Transverse colon (tissue), 4 donors: ENCODE measurements at regions not wholly inside any gene's neighbourhood (a gene's known extent, or its start where the extent isn't known, plus 50 kb on each side); places are given as distances from the start of the nearest gene placed in this dataset.

Experiments
- DNase-seq: peaks from one replicate; pipeline ENCODE4 v3.0.0-alpha.2; 2019
- H3K27ac ChIP-seq, 4 donors: fragments of 200-600 bp; sonication (generic); 2 replicates each; pipeline ENCODE4 v1.5.1; 2016 to 2018; ENCODE audit warnings: inconsistent platforms in 4 of 4
- H3K27me3 ChIP-seq: fragments of 200-600 bp; sonication (generic); 2 replicates; pipeline ENCODE4 v1.5.1; 2017; ENCODE audit warnings: inconsistent platforms
- H3K36me3 ChIP-seq, 4 donors: fragments of 200-600 bp; sonication (generic); 2 replicates each; pipeline ENCODE4 v1.5.1; 2017 to 2019; ENCODE audit warnings: inconsistent platforms in 4 of 4
- H3K4me1 ChIP-seq, 4 donors: fragments of 200-600 bp; sonication (generic); 2 replicates each; pipeline ENCODE4 v1.5.1; 2017 to 2020; ENCODE audit warnings: inconsistent platforms in 4 of 4
- H3K4me3 ChIP-seq, 4 donors: fragments of 200-600 bp; sonication (generic); 1 replicate in 1 of 4; 2 replicates in 3 of 4; pipeline versions ENCODE4 v1.5.1 to v1.6.1; 2017 to 2019; ENCODE audit warnings: inconsistent platforms in 4 of 4
- H3K9me3 ChIP-seq, 2 donors: fragments of 200-600 bp; sonication (generic); 2 replicates each; pipeline ENCODE4 v1.5.1; 2017 to 2019; ENCODE audit warnings: inconsistent platforms in 2 of 2
- EP300 ChIP-seq: sonication (generic); formaldehyde crosslinking; IDR thresholded peaks from one replicate; pipeline ENCODE4 v1.6.1; 2017; ENCODE audit warnings: antibody characterized with exemption, low read depth
- POLR2A ChIP-seq: fragments of 450-650 bp; IDR thresholded peaks from one replicate; pipeline ENCODE4 v1.6.1; 2016; ENCODE audit warnings: antibody characterized with exemption, mild to moderate bottlenecking, moderate library complexity
- POLR2AphosphoS5 ChIP-seq, 3 donors: sonication (generic); formaldehyde crosslinking; IDR thresholded peaks; one replicate each; pipeline ENCODE4 v1.6.1; 2016; ENCODE audit warnings: antibody characterized with exemption in 3 of 3
- WGBS, 2 donors: methylation state at CpG; one replicate each; pipeline ENCODE4 v1.1.5; 2018; ENCODE audit warnings: low coverage in 1 of 2; 5-methylcytosine and 5-hydroxymethylcytosine counted together
- in situ Hi-C, 4 donors: fragments of 200-750 bp; cut with MboI; loops; one replicate each; pipeline versions ENCODE4 v1.15.0 to v1.15.1; 2017; ENCODE audit warnings: low sequenced_read_pairs in 3 of 4, low pct_ligation_motif_present in 1 of 4, low pct_unique_long_range_greater_than_20kb in 1 of 4
- intact Hi-C: fragments of 100-400 bp; cut with DNase I; formaldehyde crosslinking; loops from one replicate; pipeline ENCODE4 v1.15.1; 2023; ENCODE audit warnings: low total_unique reads
- TF ChIP-seq, protein P1 (sequence below), 5 experiments: fragments of 200-600 bp in 3 of 5; fragments of 450-650 bp in 2 of 5; sonication (generic) in 3 of 5; IDR thresholded peaks; 1 replicate in 2 of 5; 2 replicates in 3 of 5; pipeline ENCODE4 v1.5.1; 2016 to 2017; ENCODE audit warnings: antibody characterized with exemption in 5 of 5, inconsistent platforms in 3 of 5, mild to moderate bottlenecking in 2 of 5, moderate library complexity in 1 of 5

GRCh38 chr3:34779092-34779491 lies 860.2 kb upstream of the ARPP21 start:
- Histone ChIP-seq H3K27ac (no peak overlapping the region), H3K4me1 (no peaks in the 10 kb centered on the region), H3K27me3 (no peaks in the 10 kb centered on the region), H3K36me3 (no peaks in the 10 kb centered on the region), H3K4me3 (no peak overlapping the region), H3K9me3 (no peaks in the 10 kb centered on the region)
- intact Hi-C loops (no loop called here), in situ Hi-C loops (no loop called here)
- 88 to 89% methylated on average over 1 of the region's 1 CpG for WGBS, 2 donors
- DNase-seq = no peak
- TF ChIP-seq POLR2A = no peak
- no peak for TF ChIP-seq EP300
- TF ChIP-seq, protein P1, sequence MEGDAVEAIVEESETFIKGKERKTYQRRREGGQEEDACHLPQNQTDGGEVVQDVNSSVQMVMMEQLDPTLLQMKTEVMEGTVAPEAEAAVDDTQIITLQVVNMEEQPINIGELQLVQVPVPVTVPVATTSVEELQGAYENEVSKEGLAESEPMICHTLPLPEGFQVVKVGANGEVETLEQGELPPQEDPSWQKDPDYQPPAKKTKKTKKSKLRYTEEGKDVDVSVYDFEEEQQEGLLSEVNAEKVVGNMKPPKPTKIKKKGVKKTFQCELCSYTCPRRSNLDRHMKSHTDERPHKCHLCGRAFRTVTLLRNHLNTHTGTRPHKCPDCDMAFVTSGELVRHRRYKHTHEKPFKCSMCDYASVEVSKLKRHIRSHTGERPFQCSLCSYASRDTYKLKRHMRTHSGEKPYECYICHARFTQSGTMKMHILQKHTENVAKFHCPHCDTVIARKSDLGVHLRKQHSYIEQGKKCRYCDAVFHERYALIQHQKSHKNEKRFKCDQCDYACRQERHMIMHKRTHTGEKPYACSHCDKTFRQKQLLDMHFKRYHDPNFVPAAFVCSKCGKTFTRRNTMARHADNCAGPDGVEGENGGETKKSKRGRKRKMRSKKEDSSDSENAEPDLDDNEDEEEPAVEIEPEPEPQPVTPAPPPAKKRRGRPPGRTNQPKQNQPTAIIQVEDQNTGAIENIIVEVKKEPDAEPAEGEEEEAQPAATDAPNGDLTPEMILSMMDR (IDR thresholded peaks at IDR 0.05) = no peak
- no peak for TF ChIP-seq POLR2AphosphoS5 (IDR thresholded peaks at IDR 0.05)

DNA sequence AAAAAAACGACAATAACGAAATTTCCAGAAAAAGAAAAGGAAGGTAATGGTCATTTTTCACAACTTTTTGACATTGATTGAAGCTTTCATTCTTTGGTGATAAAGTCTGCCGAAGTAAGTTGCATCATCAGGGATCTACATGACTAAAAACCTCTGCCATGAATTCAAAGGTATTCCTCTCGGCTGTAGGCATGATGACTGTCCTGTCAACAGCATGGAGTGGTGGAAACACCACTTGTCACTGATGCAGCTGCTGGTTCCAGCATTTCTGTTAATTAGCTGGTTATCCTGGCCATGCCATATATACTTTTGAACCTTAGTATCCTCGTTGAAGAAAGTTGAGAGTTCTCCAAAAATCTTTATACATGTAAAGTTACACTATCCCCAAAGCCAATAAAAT lies 859.0 kb upstream of the ARPP21 start:
- in situ Hi-C loops (no loop called here), intact Hi-C loops (no loop called here)
- Histone ChIP-seq H3K4me1 (no peaks in the 10 kb centered on the region), H3K4me3 (no peak overlapping the region), H3K27me3 (no peaks in the 10 kb centered on the region), H3K9me3 (no peaks in the 10 kb centered on the region), H3K36me3 (no peaks in the 10 kb centered on the region), H3K27ac (no peak overlapping the region)
- 38 to 44% methylated on average over 3 to 5 of the region's 5 CpGs for WGBS, 2 donors
- no peak for DNase-seq
- TF ChIP-seq POLR2A (no peak), EP300 (no peak)
- TF ChIP-seq, protein P1 (IDR thresholded peaks at IDR 0.05) = no peak

- WGBS, 2 donors = 58 to 64% methylated on average over 3 to 4 of the region's 4 CpGs
- intact Hi-C loops (no loop called here), in situ Hi-C loops (no loop called here)
- H3K27me3 ChIP-seq = no peaks in the 10 kb centered on the region
- no peak overlapping the region for H3K4me3 ChIP-seq
- no peaks in the 10 kb centered on the region for H3K36me3 ChIP-seq
- no peak overlapping the region for H3K27ac ChIP-seq
- no peak for DNase-seq
- H3K9me3 ChIP-seq = no peaks in the 10 kb centered on the region
- H3K4me1 ChIP-seq = no peaks in the 10 kb centered on the region
- TF ChIP-seq EP300 (no peak), POLR2A (no peak), POLR2AphosphoS5 (IDR thresholded peaks at IDR 0.05) (no peak)
- TF ChIP-seq, protein P1 (IDR thresholded peaks at IDR 0.05) = no peak
Observed at GRCh38 chr3:34780973-34781372, 858.4 kb upstream of the ARPP21 start.

DNA sequence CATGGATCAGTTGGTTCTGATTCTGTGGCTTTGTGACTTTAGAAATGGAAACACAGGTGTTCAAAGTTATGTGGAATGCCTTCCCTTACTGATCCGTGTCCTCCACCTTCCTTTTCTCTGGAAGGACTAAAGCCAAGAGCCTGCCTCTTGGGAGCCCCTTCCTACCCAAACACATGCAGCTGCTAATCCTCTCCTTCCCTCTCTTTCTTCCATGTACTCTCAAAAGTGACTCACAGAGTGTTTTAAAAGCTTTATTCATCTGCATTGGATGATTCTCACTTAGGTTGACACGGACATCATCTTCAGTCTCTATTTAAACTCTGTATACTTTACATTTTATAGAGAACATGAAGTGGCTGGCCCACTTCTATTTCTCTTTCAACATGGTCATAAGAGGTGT lies 856.5 kb upstream of the ARPP21 start:
- no peak for DNase-seq
- intact Hi-C loops (no loop called here), in situ Hi-C loops (no loop called here)
- H3K4me3 ChIP-seq = no peak overlapping the region
- WGBS, 2 donors = 63 to 71% methylated on average over 2 of the region's 2 CpGs
- H3K27ac ChIP-seq = no peak overlapping the region
- H3K36me3 ChIP-seq = no peaks in the 10 kb centered on the region
- no peak for TF ChIP-seq EP300
- no peak for TF ChIP-seq POLR2AphosphoS5 (IDR thresholded peaks at IDR 0.05)
- TF ChIP-seq POLR2A = no peak
- TF ChIP-seq, protein P1 (IDR thresholded peaks at IDR 0.05) = no peak
- H3K4me1 ChIP-seq = no peaks in the 10 kb centered on the region
- H3K27me3 ChIP-seq = no peaks in the 10 kb centered on the region
- no peaks in the 10 kb centered on the region for H3K9me3 ChIP-seq
